C4-2B (cell line): ENCODE measurements at regions not wholly inside any gene's neighbourhood (a gene's known extent, or its start where the extent isn't known, plus 50 kb on each side); places are given as distances from the start of the nearest gene placed in this dataset.

ENCODE experiments used
- ZFX ChIP-seq: fragments of 450-650 bp; IDR thresholded peaks from 2 replicates; pipeline ENCODE4 v1.6.1; 2017
- TF ChIP-seq, protein P1 (sequence below): fragments of 450-650 bp; conservative IDR thresholded peaks from 2 replicates; pipeline ENCODE4 v1.5.1; 2017; ENCODE audit warnings: mild to moderate bottlenecking

DNA sequence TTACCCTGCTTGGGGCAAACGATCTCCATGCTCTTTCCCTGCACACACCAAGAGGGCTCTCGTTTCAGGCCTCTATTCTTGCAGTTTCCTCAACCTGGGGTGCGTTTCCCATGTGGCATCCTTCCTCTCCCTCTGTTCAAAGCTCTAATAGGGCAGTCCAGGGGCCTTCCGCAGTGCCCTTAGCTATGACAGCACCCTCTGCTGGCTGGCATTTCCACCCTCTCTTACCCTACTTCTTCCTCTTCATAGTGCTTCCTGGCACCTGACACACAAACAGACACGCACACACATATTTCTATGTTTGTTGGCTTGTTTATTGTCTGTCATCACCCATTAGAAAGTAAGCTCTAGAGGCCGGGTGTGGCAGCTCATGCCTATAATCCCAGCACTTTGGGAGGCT, 294.0 kb downstream of the CLIC5 start:
- TF ChIP-seq, protein P1, sequence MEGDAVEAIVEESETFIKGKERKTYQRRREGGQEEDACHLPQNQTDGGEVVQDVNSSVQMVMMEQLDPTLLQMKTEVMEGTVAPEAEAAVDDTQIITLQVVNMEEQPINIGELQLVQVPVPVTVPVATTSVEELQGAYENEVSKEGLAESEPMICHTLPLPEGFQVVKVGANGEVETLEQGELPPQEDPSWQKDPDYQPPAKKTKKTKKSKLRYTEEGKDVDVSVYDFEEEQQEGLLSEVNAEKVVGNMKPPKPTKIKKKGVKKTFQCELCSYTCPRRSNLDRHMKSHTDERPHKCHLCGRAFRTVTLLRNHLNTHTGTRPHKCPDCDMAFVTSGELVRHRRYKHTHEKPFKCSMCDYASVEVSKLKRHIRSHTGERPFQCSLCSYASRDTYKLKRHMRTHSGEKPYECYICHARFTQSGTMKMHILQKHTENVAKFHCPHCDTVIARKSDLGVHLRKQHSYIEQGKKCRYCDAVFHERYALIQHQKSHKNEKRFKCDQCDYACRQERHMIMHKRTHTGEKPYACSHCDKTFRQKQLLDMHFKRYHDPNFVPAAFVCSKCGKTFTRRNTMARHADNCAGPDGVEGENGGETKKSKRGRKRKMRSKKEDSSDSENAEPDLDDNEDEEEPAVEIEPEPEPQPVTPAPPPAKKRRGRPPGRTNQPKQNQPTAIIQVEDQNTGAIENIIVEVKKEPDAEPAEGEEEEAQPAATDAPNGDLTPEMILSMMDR, result no peak
- TF ChIP-seq ZFX, result no peak
